IMR-90 (cell line): ENCODE measurements at regions not wholly inside any gene's neighbourhood (a gene's known extent, or its start where the extent isn't known, plus 50 kb on each side); places are given as distances from the start of the nearest gene placed in this dataset.

Source experiments
- ATAC-seq: fragments of 200-7000 bp; cut with Tn5 transposase; 2 replicates; pipeline ENCODE4 v1.9.1; 2020; ENCODE audit warnings: low read depth, mild to moderate bottlenecking, moderate library complexity
- BruUV-seq: library from RNA; stranded (reverse); fragments of 400-500 nt; replicated peaks from 2 replicates; lab custom pipeline; 2021; lab: Mats Ljungman, UMichigan
- CTCF ChIA-PET: fragments of 300-600 bp; formaldehyde crosslinking; extraction: SDS; loops from one replicate; lab custom pipeline; 2021; ENCODE audit warnings: antibody characterized with exemption; lab: Yijun Ruan, JAX
- POLR2A ChIA-PET: fragments of 300-600 bp; sonication (Branson Sonifier 250); formaldehyde crosslinking; loops from one replicate; lab custom pipeline; 2022; ENCODE audit warnings: antibody characterized with exemption; ENCODE audit not compliant: unreplicated experiment; lab: Charles Lee
- DNase-seq: peaks from one replicate; pipeline ENCODE4 v3.0.0; 2013
- H2AFZ ChIP-seq: replicated peaks from 2 replicates; pipeline ENCODE3; 2013; ENCODE audit warnings: low read length, mild to moderate bottlenecking; ENCODE audit not compliant: poor library complexity
- H2AK5ac ChIP-seq: 2 replicates; pipeline ENCODE4 v1.6.1; 2013; ENCODE audit warnings: low read depth, low read length, inconsistent platforms
- H2AK9ac ChIP-seq: replicated peaks from 2 replicates; pipeline ENCODE3; 2013; ENCODE audit warnings: mild to moderate bottlenecking, low read depth, low read length, moderate library complexity; ENCODE audit not compliant: poor library complexity
- H2BK120ac ChIP-seq: 2 replicates; pipeline ENCODE4 v1.6.1; 2013; ENCODE audit warnings: low read depth, low read length, inconsistent platforms
- H2BK15ac ChIP-seq: 3 replicates; pipeline ENCODE4 v1.6.1; 2013; ENCODE audit warnings: low read depth, low read length, inconsistent platforms
- H2BK20ac ChIP-seq: 2 replicates; pipeline ENCODE4 v1.6.1; 2013; ENCODE audit warnings: low read depth, mild to moderate bottlenecking, inconsistent platforms, low read length, moderate library complexity
- H2BK5ac ChIP-seq: 2 replicates; pipeline ENCODE4 v1.6.1; 2013; ENCODE audit warnings: mild to moderate bottlenecking, low read depth, low read length, inconsistent platforms; ENCODE audit not compliant: poor library complexity, severe bottlenecking
- H3K14ac ChIP-seq: replicated peaks from 2 replicates; pipeline ENCODE4 v1.6.1; 2013; ENCODE audit warnings: low read depth, low read length, inconsistent platforms
- H3K18ac ChIP-seq: 2 replicates; pipeline ENCODE4 v1.6.1; 2013; ENCODE audit warnings: low read depth, low read length, control low read depth
- H3K23ac ChIP-seq: 2 replicates; pipeline ENCODE4 v1.6.1; 2013; ENCODE audit warnings: low read depth, low read length, inconsistent platforms
- H3K27ac ChIP-seq: 2 replicates; pipeline ENCODE4 v1.5.1; 2013; ENCODE audit warnings: mild to moderate bottlenecking, control low read depth, low read length; ENCODE audit not compliant: insufficient read depth
- H3K27me3 ChIP-seq: 2 replicates; pipeline ENCODE4 v1.6.1; 2013; ENCODE audit warnings: low read length; ENCODE audit not compliant: control insufficient read depth, insufficient read depth
- H3K36me3 ChIP-seq: 2 replicates; pipeline ENCODE4 v1.6.1; 2013; ENCODE audit warnings: low read length, mixed read lengths; ENCODE audit not compliant: control insufficient read depth, insufficient read depth
- H3K4ac ChIP-seq: 2 replicates; pipeline ENCODE4 v1.6.1; 2013; ENCODE audit warnings: low read depth, low read length, inconsistent platforms
- H3K4me1 ChIP-seq: 2 replicates; pipeline ENCODE4 v1.6.1; 2013; ENCODE audit warnings: low read length, mixed read lengths; ENCODE audit not compliant: control insufficient read depth, insufficient read depth
- H3K4me2 ChIP-seq: 2 replicates; pipeline ENCODE4 v1.6.1; 2013; ENCODE audit warnings: low read depth, mild to moderate bottlenecking, control low read depth, low read length, moderate library complexity
- H3K4me3 ChIP-seq: 2 replicates; pipeline ENCODE4 v1.5.1; 2013; ENCODE audit warnings: low read depth, mild to moderate bottlenecking, control low read depth, low read length, moderate library complexity; ENCODE audit not compliant: insufficient read depth
- H3K56ac ChIP-seq: 2 replicates; pipeline ENCODE4 v1.6.1; 2013; ENCODE audit warnings: low read length, inconsistent platforms; ENCODE audit not compliant: insufficient read depth; ENCODE audit errors: extremely low read depth
- H3K79me1 ChIP-seq, 2 experiments: 2 replicates each; pipeline ENCODE4 v1.6.1; 2013; ENCODE audit warnings: low read length in 2 of 2, inconsistent platforms in 1 of 2, low read depth in 1 of 2
- H3K9ac ChIP-seq: 2 replicates; pipeline ENCODE4 v1.6.1; 2013; ENCODE audit warnings: low read depth, low read length, control low read depth
- H3K9me1 ChIP-seq: 2 replicates; pipeline ENCODE4 v1.6.1; 2013; ENCODE audit warnings: low read length, inconsistent platforms; ENCODE audit not compliant: insufficient read depth
- H3K9me3 ChIP-seq: 2 replicates; pipeline ENCODE4 v1.6.1; 2013; ENCODE audit warnings: low read length; ENCODE audit not compliant: control insufficient read depth, insufficient read depth
- H4K20me1 ChIP-seq: 2 replicates; pipeline ENCODE4 v1.6.1; 2013; ENCODE audit warnings: low read length, inconsistent platforms; ENCODE audit not compliant: insufficient read depth
- H4K5ac ChIP-seq: 2 replicates; pipeline ENCODE4 v1.6.1; 2013; ENCODE audit warnings: mild to moderate bottlenecking, low read depth, low read length, control low read depth
- H4K8ac ChIP-seq, 2 experiments: 2 replicates each; pipeline ENCODE4 v1.6.1; 2013; ENCODE audit warnings: low read depth in 2 of 2, low read length in 2 of 2, control low read depth in 1 of 2, inconsistent platforms in 1 of 2
- H4K91ac ChIP-seq: 2 replicates; pipeline ENCODE4 v1.6.1; 2013; ENCODE audit warnings: low read depth, low read length, inconsistent platforms; ENCODE audit not compliant: insufficient read depth
- BHLHE40 ChIP-seq: fragments of 150-350 bp; IDR thresholded peaks from 2 replicates; pipeline ENCODE4 v1.6.1; 2016; ENCODE audit warnings: mild to moderate bottlenecking, low read depth, low read length
- CHD1 ChIP-seq: IDR thresholded peaks from 2 replicates; pipeline ENCODE4 v1.6.1; 2012; ENCODE audit warnings: low read depth, low read length, improper control_type of control experiment
- FOS ChIP-seq: fragments of 150-350 bp; IDR thresholded peaks from 2 replicates; pipeline ENCODE4 v1.6.1; 2016; ENCODE audit warnings: low read depth, low read length
- MAFK ChIP-seq: IDR thresholded peaks from 2 replicates; pipeline ENCODE4 v1.6.1; 2012; ENCODE audit warnings: low read depth, low read length, improper control_type of control experiment
- MAZ ChIP-seq: IDR thresholded peaks from 2 replicates; pipeline ENCODE4 v1.6.1; 2012; ENCODE audit warnings: low read depth, mild to moderate bottlenecking, low read length, improper control_type of control experiment, moderate library complexity, borderline replicate concordance
- MXI1 ChIP-seq: IDR thresholded peaks from 2 replicates; pipeline ENCODE4 v1.6.1; 2012; ENCODE audit warnings: low read depth, mild to moderate bottlenecking, low read length, moderate library complexity, borderline replicate concordance
- RAD21 ChIP-seq: IDR thresholded peaks from 2 replicates; pipeline ENCODE4 v1.6.1; 2012; ENCODE audit warnings: low read length, improper control_type of control experiment
- RFX5 ChIP-seq: IDR thresholded peaks from 2 replicates; pipeline ENCODE4 v1.8.0; 2012; ENCODE audit warnings: low read depth, mild to moderate bottlenecking, low read length, moderate library complexity
- USF2 ChIP-seq: fragments of 150-350 bp; IDR thresholded peaks from 2 replicates; pipeline ENCODE4 v1.6.1; 2017; ENCODE audit warnings: mild to moderate bottlenecking, antibody characterized with exemption, low read length, low read depth
- whole genome bisulfite sequencing, 2 experiments: methylation state at CpG; one replicate each; pipeline versions ENCODE4 v1.1.5 to v1.1.7; 2013; ENCODE audit warnings: missing lambda C conversion rate in 2 of 2; ENCODE audit not compliant: insufficient read length in 1 of 2; ENCODE audit errors: extremely low coverage in 2 of 2; 5-methylcytosine and 5-hydroxymethylcytosine counted together
- dilution Hi-C: fragments of 300-500 bp; cut with HindIII; formaldehyde crosslinking; loops from one replicate; pipeline ENCODE4 v1.14.3; 2018; ENCODE audit warnings: low sequenced_read_pairs; ENCODE audit not compliant: unreplicated experiment
- in situ Hi-C: fragments of 300-500 bp; cut with MboI; formaldehyde crosslinking; loops from 3 replicates; pipeline ENCODE4 v1.14.3; 2019; ENCODE audit warnings: low sequenced_read_pairs, inconsistent platforms, mixed read lengths
- intact Hi-C: fragments of 100-400 bp; cut with micrococcal nuclease; formaldehyde crosslinking; loops from 2 replicates; pipeline ENCODE4 v1.10.0; 2022

- Histone ChIP-seq H2AK9ac (no peak overlapping the region), H4K91ac (no peak overlapping the region), H3K9ac (no peak overlapping the region), H2BK15ac (no peak overlapping the region), H3K4ac (no peak overlapping the region), H4K8ac (no peak overlapping the region), H2AFZ (no peak overlapping the region), H3K9me3 (peaks cover 6% of the 10 kb centered on the region), H4K5ac (no peak overlapping the region), H3K56ac (no peak overlapping the region), H3K14ac (no peak overlapping the region), H3K4me3 (no peak overlapping the region), H3K18ac (no peak overlapping the region), H3K27ac (no peak overlapping the region), H4K20me1 (no peaks in the 10 kb centered on the region), H3K4me1 (no peaks in the 10 kb centered on the region), H2BK5ac (no peak overlapping the region), H3K27me3 (no peaks in the 10 kb centered on the region), H2AK5ac (no peak overlapping the region), H2BK120ac (no peak overlapping the region), H3K4me2 (no peak overlapping the region), H3K79me1 (no peaks in the 10 kb centered on the region), H3K9me1 (no peaks in the 10 kb centered on the region), H3K36me3 (no peaks in the 10 kb centered on the region), H2BK20ac (no peak overlapping the region), H3K23ac (no peak overlapping the region)
- dilution Hi-C loops, result no loop called here
- ATAC-seq (no peak), DNase-seq (no peak)
- CTCF ChIA-PET, result no interaction called here
- BruUV-seq, result no TSS peak
- WGBS, 2 experiments, result no CpG with 5 or more reads among the region's 1 CpG
- POLR2A ChIA-PET, result no interaction called here
- intact Hi-C loops, result no loop called here
- in situ Hi-C loops, result no loop called here
- TF ChIP-seq BHLHE40 (no peak), MAZ (no peak), MXI1 (no peak), RFX5 (no peak), CHD1 (no peak), USF2 (no peak), MAFK (no peak), RAD21 (no peak), FOS (no peak)
Observed at GRCh38 chr5:6162175-6162574, 216.2 kb downstream of the MED10 start.
